ENCODE measurements at regions not wholly inside any gene's neighbourhood (a gene's known extent, or its start where the extent isn't known, plus 50 kb on each side); places are given as distances from the start of the nearest gene placed in this dataset.

- TF ChIP-seq YY1 (IDR thresholded peaks at IDR 0.05; ENCODE audit: insufficient read depth, insufficient read length) = no peak
- no peak for TF ChIP-seq ZNF274 (IDR thresholded peaks at IDR 0.05; ENCODE audit: low read depth, low read length)
These were observed 1103.7 kb upstream of the EPHA6 start for GRCh38 chr3:95710684-95711083.
